OCI-LY7 (cell line): ENCODE measurements at regions not wholly inside any gene's neighbourhood (a gene's known extent, or its start where the extent isn't known, plus 50 kb on each side); places are given as distances from the start of the nearest gene placed in this dataset.

Source experiments
- BruUV-seq: library from RNA; stranded (reverse); fragments of 400-500 nt; replicated peaks from 2 replicates; lab custom pipeline; 2021; lab: Mats Ljungman, UMichigan
- CTCF ChIA-PET: fragments of 300-600 bp; sonication (Branson Sonifier 250); formaldehyde crosslinking; loops from one replicate; lab custom pipeline; 2022; ENCODE audit warnings: antibody characterized with exemption; ENCODE audit not compliant: unreplicated experiment; lab: Charles Lee
- POLR2A ChIA-PET: fragments of 300-600 bp; sonication (Branson Sonifier 250); formaldehyde crosslinking; loops from one replicate; lab custom pipeline; 2022; ENCODE audit warnings: antibody characterized with exemption; lab: Charles Lee
- DNase-seq: peaks from one replicate; pipeline ENCODE4 v3.0.0-alpha.2; 2015; ENCODE audit warnings: low spot score
- H2AFZ ChIP-seq: fragments of 200-600 bp; sonication (generic), shearing (Covaris generic); 2 replicates; pipeline ENCODE4 v1.6.1; 2014; ENCODE audit warnings: mild to moderate bottlenecking, antibody characterized with exemption, low read length, moderate library complexity
- H3K27ac ChIP-seq: fragments of 200-600 bp; sonication (generic); 2 replicates; pipeline ENCODE4 v1.5.1; 2014; ENCODE audit warnings: mixed run types, low read depth, mild to moderate bottlenecking, moderate library complexity, low read length, inconsistent platforms; ENCODE audit not compliant: poor library complexity, severe bottlenecking
- H3K36me3 ChIP-seq: fragments of 200-600 bp; sonication (generic); 2 replicates; pipeline ENCODE4 v1.6.1; 2014; ENCODE audit warnings: mild to moderate bottlenecking, antibody characterized with exemption, low read length, moderate library complexity, mixed read lengths; ENCODE audit not compliant: insufficient read depth
- H3K4me1 ChIP-seq: fragments of 200-600 bp; sonication (generic); 2 replicates; pipeline ENCODE4 v1.5.1; 2014; ENCODE audit warnings: mild to moderate bottlenecking, low read length; ENCODE audit not compliant: insufficient read depth, poor library complexity, severe bottlenecking
- H3K4me2 ChIP-seq: fragments of 200-600 bp; sonication (generic); 2 replicates; pipeline ENCODE4 v1.6.1; 2014; ENCODE audit warnings: mild to moderate bottlenecking, low read length
- H3K4me3 ChIP-seq: fragments of 200-600 bp; sonication (generic); 2 replicates; pipeline ENCODE4 v1.5.1; 2014; ENCODE audit warnings: mild to moderate bottlenecking, low read depth, low read length; ENCODE audit not compliant: poor library complexity, severe bottlenecking
- H3K79me2 ChIP-seq: fragments of 200-600 bp; sonication (generic); 2 replicates; pipeline ENCODE4 v1.6.1; 2016; ENCODE audit warnings: low read depth, mild to moderate bottlenecking, low read length, moderate library complexity, mixed read lengths; ENCODE audit not compliant: insufficient read depth
- H3K9me2 ChIP-seq: fragments of 200-600 bp; sonication (generic); 2 replicates; pipeline ENCODE4 v1.6.1; 2016; ENCODE audit warnings: mild to moderate bottlenecking, low read length, mixed read lengths; ENCODE audit not compliant: insufficient read depth
- H3K9me3 ChIP-seq: fragments of 200-600 bp; sonication (generic); 2 replicates; pipeline ENCODE4 v1.6.1; 2014; ENCODE audit warnings: mild to moderate bottlenecking, mixed run types, low read length, mixed read lengths
- H4K20me1 ChIP-seq: fragments of 200-600 bp; sonication (generic); 2 replicates; pipeline ENCODE4 v1.6.1; 2014; ENCODE audit warnings: mild to moderate bottlenecking, antibody characterized with exemption, low read length, moderate library complexity, mixed read lengths; ENCODE audit not compliant: insufficient read depth
- EZH2phosphoT487 ChIP-seq: fragments of 200-600 bp; sonication (generic); IDR thresholded peaks from 2 replicates; pipeline ENCODE4 v1.6.1; 2018; ENCODE audit warnings: low read depth, borderline replicate concordance, mild to moderate bottlenecking, mixed run types, antibody characterized with exemption, low read length, moderate library complexity, mixed read lengths
- intact Hi-C: fragments of 100-400 bp; cut with micrococcal nuclease; formaldehyde crosslinking; loops from one replicate; pipeline ENCODE4 v1.10.0; 2022; ENCODE audit not compliant: unreplicated experiment
- TF ChIP-seq, protein P1 (sequence below): fragments of 200-600 bp; sonication (generic); conservative IDR thresholded peaks from 2 replicates; pipeline ENCODE4 v1.5.1; 2014; ENCODE audit warnings: mild to moderate bottlenecking, antibody characterized with exemption, low read length, moderate library complexity, mixed read lengths

DNA sequence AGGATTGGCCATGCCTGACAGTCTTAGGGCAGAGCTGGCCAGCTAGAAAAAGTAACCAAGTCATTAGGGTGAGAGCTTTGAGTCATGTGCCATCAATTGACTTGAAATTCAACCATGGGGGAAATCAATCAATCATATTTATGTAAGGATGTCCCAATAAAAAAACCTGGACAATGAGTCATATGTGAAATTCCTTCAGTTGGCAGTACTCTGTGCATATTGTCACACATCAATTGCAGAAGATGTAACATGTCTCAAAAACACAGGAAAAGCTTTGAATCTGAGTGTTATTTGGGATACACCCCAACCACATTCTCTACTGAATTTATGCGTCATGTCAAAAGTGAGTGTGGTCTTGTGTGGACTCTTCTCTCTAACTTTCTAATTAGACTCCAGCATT, 1004.1 kb upstream of the NRXN1 start:
- Histone ChIP-seq H3K9me2 (no peaks in the 10 kb centered on the region; the same call in 1 of the 2 replicates), H3K4me3 (no peak overlapping the region), H3K4me2 (no peak overlapping the region), H3K9me3 (no peaks in the 10 kb centered on the region), H3K36me3 (no peaks in the 10 kb centered on the region), H4K20me1 (no peaks in the 10 kb centered on the region), H3K4me1 (no peaks in the 10 kb centered on the region), H3K79me2 (no peaks in the 10 kb centered on the region), H2AFZ (no peak overlapping the region), H3K27ac (no peak overlapping the region)
- ChIA-PET CTCF (no interaction called here), POLR2A (interaction anchor here (0.6 kb wide), 1 partner anchor 624 kb away, joined by 4 read pairs; no protein-coding TSS in a partner anchor)
- BruUV-seq = no TSS peak
- no peak for TF ChIP-seq EZH2phosphoT487
- TF ChIP-seq, protein P1, sequence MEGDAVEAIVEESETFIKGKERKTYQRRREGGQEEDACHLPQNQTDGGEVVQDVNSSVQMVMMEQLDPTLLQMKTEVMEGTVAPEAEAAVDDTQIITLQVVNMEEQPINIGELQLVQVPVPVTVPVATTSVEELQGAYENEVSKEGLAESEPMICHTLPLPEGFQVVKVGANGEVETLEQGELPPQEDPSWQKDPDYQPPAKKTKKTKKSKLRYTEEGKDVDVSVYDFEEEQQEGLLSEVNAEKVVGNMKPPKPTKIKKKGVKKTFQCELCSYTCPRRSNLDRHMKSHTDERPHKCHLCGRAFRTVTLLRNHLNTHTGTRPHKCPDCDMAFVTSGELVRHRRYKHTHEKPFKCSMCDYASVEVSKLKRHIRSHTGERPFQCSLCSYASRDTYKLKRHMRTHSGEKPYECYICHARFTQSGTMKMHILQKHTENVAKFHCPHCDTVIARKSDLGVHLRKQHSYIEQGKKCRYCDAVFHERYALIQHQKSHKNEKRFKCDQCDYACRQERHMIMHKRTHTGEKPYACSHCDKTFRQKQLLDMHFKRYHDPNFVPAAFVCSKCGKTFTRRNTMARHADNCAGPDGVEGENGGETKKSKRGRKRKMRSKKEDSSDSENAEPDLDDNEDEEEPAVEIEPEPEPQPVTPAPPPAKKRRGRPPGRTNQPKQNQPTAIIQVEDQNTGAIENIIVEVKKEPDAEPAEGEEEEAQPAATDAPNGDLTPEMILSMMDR = no peak
- intact Hi-C loops = no loop called here
- DNase-seq = no peak

DNA sequence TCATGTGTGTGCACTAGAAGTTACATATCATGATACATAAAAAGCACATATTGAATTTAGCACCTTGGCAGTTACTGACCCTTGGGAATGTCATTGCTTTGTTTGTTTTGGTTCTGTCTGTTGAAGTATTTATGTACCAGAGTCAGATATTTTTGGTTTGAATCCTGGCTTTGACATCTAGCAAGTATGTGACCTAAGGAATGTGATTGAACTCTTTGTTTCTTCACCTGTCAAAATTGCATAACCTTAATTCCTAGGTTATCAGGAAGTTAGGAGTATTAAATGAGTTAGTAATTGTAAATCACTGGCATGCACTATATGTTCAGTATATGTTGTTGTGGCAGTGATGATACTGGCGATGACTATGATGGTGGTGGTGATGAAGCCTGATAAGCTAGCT, 1003.5 kb upstream of the NRXN1 start:
- no TSS peak for BruUV-seq
- POLR2A ChIA-PET = no interaction called here
- DNase-seq = no peak
- Histone ChIP-seq H3K27ac (no peak overlapping the region), H4K20me1 (no peaks in the 10 kb centered on the region), H3K4me1 (no peaks in the 10 kb centered on the region), H2AFZ (no peak overlapping the region), H3K36me3 (no peaks in the 10 kb centered on the region), H3K9me2 (no peaks in the 10 kb centered on the region; the same call in 1 of the 2 replicates), H3K9me3 (no peaks in the 10 kb centered on the region), H3K4me3 (no peak overlapping the region), H3K79me2 (no peaks in the 10 kb centered on the region), H3K4me2 (no peak overlapping the region)
- CTCF ChIA-PET = no interaction called here
- TF ChIP-seq, protein P1 = no peak
- TF ChIP-seq EZH2phosphoT487 = no peak
- intact Hi-C loops = no loop called here

DNA sequence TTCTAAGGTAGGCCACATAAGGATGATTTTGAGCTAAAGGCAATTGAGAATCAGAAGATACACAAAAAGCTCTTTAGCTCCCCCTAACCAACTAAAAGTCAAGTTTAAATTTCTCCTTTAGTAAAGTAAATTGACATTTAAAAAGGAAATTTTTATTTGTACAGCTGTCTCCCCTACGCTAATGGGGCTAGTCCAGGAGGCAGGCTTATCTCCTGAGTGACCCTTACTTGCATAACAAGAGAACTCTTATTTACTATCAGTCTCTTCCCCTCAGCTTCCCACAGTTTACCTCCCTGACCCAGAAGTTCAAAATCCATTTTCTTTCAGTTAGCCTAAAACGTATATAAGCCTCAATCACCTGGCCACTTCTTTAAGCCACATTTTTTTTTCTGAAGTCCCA, 1002.8 kb upstream of the NRXN1 start:
- H4K20me1 ChIP-seq = no peaks in the 10 kb centered on the region
- POLR2A ChIA-PET = interaction anchor here (0.5 to 1.0 kb wide), 2 partner anchors 18 to 77 kb away, joined by 3 read pairs; no protein-coding TSS in a partner anchor
- CTCF ChIA-PET = no interaction called here
- BruUV-seq = no TSS peak
- H3K9me3 ChIP-seq = no peaks in the 10 kb centered on the region
- H3K4me3 ChIP-seq = no peak overlapping the region
- intact Hi-C loops = no loop called here
- no peak overlapping the region for H3K4me2 ChIP-seq
- no peak overlapping the region for H3K27ac ChIP-seq
- no peaks in the 10 kb centered on the region for H3K79me2 ChIP-seq
- no peak overlapping the region for H2AFZ ChIP-seq
- H3K36me3 ChIP-seq = no peaks in the 10 kb centered on the region
- H3K9me2 ChIP-seq = no peaks in the 10 kb centered on the region; the same call in 1 of the 2 replicates
- H3K4me1 ChIP-seq = no peaks in the 10 kb centered on the region
- TF ChIP-seq, protein P1 = 0 out of 2 replicates have a peak, but pooled peaks have one; percentile 26
- no peak for TF ChIP-seq EZH2phosphoT487
- no peak for DNase-seq
